ENCODE measurements at regions not wholly inside any gene's neighbourhood (a gene's known extent, or its start where the extent isn't known, plus 50 kb on each side); places are given as distances from the start of the nearest gene placed in this dataset.

GRCh38 chr7:131848033-131848432 is 291.6 kb upstream of the PODXL start:
- Mint-ChIP-seq H3K4me3 (no peak overlapping the region), H3K27me3 (peaks cover 19% of the 10 kb centered on the region), H3K9me3 (ENCODE audit: insufficient read depth) (no peaks in the 10 kb centered on the region), H3K4me1 (no peaks in the 10 kb centered on the region), H3K27ac (no peak overlapping the region)
- H3K4me2 ChIP-seq (replicated peaks; ENCODE audit: low read depth, low read length, poor library complexity, severe bottlenecking) = no peak overlapping the region
- H3K9me3 ChIP-seq (ENCODE audit: control extremely low read depth in 1 of 3, control insufficient read depth in 2 of 3, insufficient read depth in 1 of 3, low read length in 2 of 3) = no peaks in the 10 kb centered on the region
- ChIA-PET CTCF (no interaction called here), POLR2A (no interaction called here)
- no peak overlapping the region for H3K9ac ChIP-seq (ENCODE audit: low read length)
- H3K79me2 ChIP-seq (ENCODE audit: control insufficient read depth, insufficient read depth, low read length) = no peaks in the 10 kb centered on the region
- no peak for ATAC-seq (ENCODE audit: low read depth)
- no peaks in the 10 kb centered on the region for H4K20me1 ChIP-seq (ENCODE audit: control insufficient read depth, insufficient read depth, low read length, poor library complexity, severe bottlenecking)
- H3K27ac ChIP-seq (ENCODE audit: low read length in 2 of 2) = no peak overlapping the region
- 90% methylated on average over 4 of the region's 7 CpGs for WGBS (ENCODE audit: insufficient coverage)
- intact Hi-C loops (cut with micrococcal nuclease) = no loop called here
- no peak overlapping the region for H3K4me3 ChIP-seq (ENCODE audit: control extremely low read depth in 1 of 5, extremely low read depth in 1 of 5, insufficient read depth in 1 of 5, low read depth in 2 of 5, low read length in 4 of 5)
- H3K36me3 ChIP-seq (replicated peaks in 1 of 2; ENCODE audit: control extremely low read depth in 1 of 2, control insufficient read depth in 1 of 2, extremely low read depth in 1 of 2, insufficient read depth in 2 of 2, low read length in 1 of 2) = no peaks in the 10 kb centered on the region
- no peaks in the 10 kb centered on the region for H3K27me3 ChIP-seq (replicated peaks in 1 of 4; ENCODE audit: control extremely low read depth in 1 of 4, control insufficient read depth in 3 of 4, insufficient read depth in 4 of 4, low read length in 3 of 4)
- TF ChIP-seq EZH2 (IDR thresholded peaks at IDR 0.05; ENCODE audit: borderline replicate concordance, insufficient read depth, low read depth, low read length, poor library complexity, severe bottlenecking) = no peak
- TF ChIP-seq, protein P1, sequence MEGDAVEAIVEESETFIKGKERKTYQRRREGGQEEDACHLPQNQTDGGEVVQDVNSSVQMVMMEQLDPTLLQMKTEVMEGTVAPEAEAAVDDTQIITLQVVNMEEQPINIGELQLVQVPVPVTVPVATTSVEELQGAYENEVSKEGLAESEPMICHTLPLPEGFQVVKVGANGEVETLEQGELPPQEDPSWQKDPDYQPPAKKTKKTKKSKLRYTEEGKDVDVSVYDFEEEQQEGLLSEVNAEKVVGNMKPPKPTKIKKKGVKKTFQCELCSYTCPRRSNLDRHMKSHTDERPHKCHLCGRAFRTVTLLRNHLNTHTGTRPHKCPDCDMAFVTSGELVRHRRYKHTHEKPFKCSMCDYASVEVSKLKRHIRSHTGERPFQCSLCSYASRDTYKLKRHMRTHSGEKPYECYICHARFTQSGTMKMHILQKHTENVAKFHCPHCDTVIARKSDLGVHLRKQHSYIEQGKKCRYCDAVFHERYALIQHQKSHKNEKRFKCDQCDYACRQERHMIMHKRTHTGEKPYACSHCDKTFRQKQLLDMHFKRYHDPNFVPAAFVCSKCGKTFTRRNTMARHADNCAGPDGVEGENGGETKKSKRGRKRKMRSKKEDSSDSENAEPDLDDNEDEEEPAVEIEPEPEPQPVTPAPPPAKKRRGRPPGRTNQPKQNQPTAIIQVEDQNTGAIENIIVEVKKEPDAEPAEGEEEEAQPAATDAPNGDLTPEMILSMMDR (IDR thresholded peaks at IDR 0.05) = no peak
- DNase-seq = no peak
- no peak overlapping the region for H2AFZ ChIP-seq (ENCODE audit: insufficient read depth, low read depth, low read length, poor library complexity, severe bottlenecking)
- no peaks in the 10 kb centered on the region for H3K4me1 ChIP-seq (ENCODE audit: control insufficient read depth in 2 of 2, insufficient read depth in 2 of 2, low read length in 2 of 2)

DNA sequence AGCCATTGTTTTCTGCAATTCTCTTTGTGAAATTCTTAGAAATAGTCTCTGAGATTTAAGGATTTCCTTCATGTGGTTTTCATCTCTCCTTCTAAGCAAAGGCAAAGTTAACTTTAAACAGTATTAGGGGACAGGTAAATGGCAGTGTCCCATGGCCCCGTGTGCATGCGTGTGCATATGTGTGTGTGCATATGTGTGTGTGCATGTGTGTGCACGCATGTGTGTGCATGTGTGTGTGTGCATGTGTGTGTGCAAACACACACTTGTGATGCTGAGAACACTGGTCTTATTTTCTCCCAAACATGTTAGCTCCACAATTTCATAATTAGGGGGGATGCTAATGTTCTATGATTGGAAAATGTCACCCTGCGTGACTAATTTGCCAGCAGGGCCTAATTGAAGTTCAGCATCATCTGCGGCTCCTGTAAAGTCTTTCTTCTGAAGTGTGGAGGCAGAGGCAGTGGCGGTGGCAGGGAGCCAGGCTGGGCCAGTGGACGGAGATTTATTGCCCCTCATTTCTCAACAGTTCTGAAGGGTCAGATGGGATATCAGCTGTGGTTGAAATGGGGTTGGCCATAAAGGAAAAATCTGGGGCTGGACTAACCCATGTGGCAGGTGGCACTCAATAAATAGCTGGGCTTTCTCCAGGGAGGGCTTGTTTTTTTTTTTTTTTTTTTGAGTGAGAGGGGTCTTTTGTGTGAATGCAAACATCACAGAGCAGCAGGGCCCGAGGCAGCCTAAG is 289.3 kb upstream of the PODXL start:
- Mint-ChIP-seq H3K27ac (no peak overlapping the region), H3K27me3 (peaks cover 19% of the 10 kb centered on the region), H3K4me1 (no peaks in the 10 kb centered on the region), H3K9me3 (ENCODE audit: insufficient read depth) (no peaks in the 10 kb centered on the region), H3K4me3 (no peak overlapping the region)
- TF ChIP-seq, protein P1 (IDR thresholded peaks at IDR 0.05) = no peak
- no peak for TF ChIP-seq EZH2 (IDR thresholded peaks at IDR 0.05; ENCODE audit: borderline replicate concordance, insufficient read depth, low read depth, low read length, poor library complexity, severe bottlenecking)
- no peaks in the 10 kb centered on the region for H3K9me3 ChIP-seq (ENCODE audit: control extremely low read depth in 1 of 3, control insufficient read depth in 2 of 3, insufficient read depth in 1 of 3, low read length in 2 of 3)
- ChIA-PET POLR2A (no interaction called here), CTCF (interaction anchor here (0.6 to 1.0 kb wide), 2 partner anchors 12 to 31 kb away, joined by 5 to 7 read pairs; no protein-coding TSS in a partner anchor)
- H3K27ac ChIP-seq (ENCODE audit: low read length in 2 of 2) = no peak overlapping the region
- H4K20me1 ChIP-seq (ENCODE audit: control insufficient read depth, insufficient read depth, low read length, poor library complexity, severe bottlenecking) = no peaks in the 10 kb centered on the region
- H3K36me3 ChIP-seq (replicated peaks in 1 of 2; ENCODE audit: control extremely low read depth in 1 of 2, control insufficient read depth in 1 of 2, extremely low read depth in 1 of 2, insufficient read depth in 2 of 2, low read length in 1 of 2) = no peaks in the 10 kb centered on the region
- no peak overlapping the region for H3K9ac ChIP-seq (ENCODE audit: low read length)
- intact Hi-C loops (cut with micrococcal nuclease) = no loop called here
- H3K4me3 ChIP-seq (ENCODE audit: control extremely low read depth in 1 of 5, extremely low read depth in 1 of 5, insufficient read depth in 1 of 5, low read depth in 2 of 5, low read length in 4 of 5) = no peak overlapping the region
- H3K79me2 ChIP-seq (ENCODE audit: control insufficient read depth, insufficient read depth, low read length) = no peaks in the 10 kb centered on the region
- no peak overlapping the region for H3K4me2 ChIP-seq (replicated peaks; ENCODE audit: low read depth, low read length, poor library complexity, severe bottlenecking)
- 78% methylated on average over 8 of the region's 8 CpGs for WGBS (ENCODE audit: insufficient coverage)
- ATAC-seq (ENCODE audit: low read depth) (no peak), DNase-seq (no peak)
- H2AFZ ChIP-seq (ENCODE audit: insufficient read depth, low read depth, low read length, poor library complexity, severe bottlenecking) = no peak overlapping the region
- no peaks in the 10 kb centered on the region for H3K27me3 ChIP-seq (replicated peaks in 1 of 4; ENCODE audit: control extremely low read depth in 1 of 4, control insufficient read depth in 3 of 4, insufficient read depth in 4 of 4, low read length in 3 of 4)
- H3K4me1 ChIP-seq (ENCODE audit: control insufficient read depth in 2 of 2, insufficient read depth in 2 of 2, low read length in 2 of 2) = no peaks in the 10 kb centered on the region
